IPS-18a (cell line): ENCODE measurements at regions not wholly inside any gene's neighbourhood (a gene's known extent, or its start where the extent isn't known, plus 50 kb on each side); places are given as distances from the start of the nearest gene placed in this dataset.

Source experiments
- H3K27ac ChIP-seq: one replicate; pipeline ENCODE4 v1.5.1; 2013; ENCODE audit warnings: low read length
- H3K27me3 ChIP-seq: one replicate; pipeline ENCODE4 v1.6.1; 2013; ENCODE audit warnings: mild to moderate bottlenecking, low read length; ENCODE audit not compliant: control insufficient read depth, insufficient read depth
- H3K36me3 ChIP-seq: one replicate; pipeline ENCODE4 v1.6.1; 2013; ENCODE audit warnings: low read depth, low read length; ENCODE audit not compliant: control insufficient read depth
- H3K4me1 ChIP-seq: one replicate; pipeline ENCODE4 v1.6.1; 2013; ENCODE audit warnings: low read depth, low read length; ENCODE audit not compliant: control insufficient read depth
- H3K4me3 ChIP-seq: one replicate; pipeline ENCODE4 v1.5.1; 2013; ENCODE audit warnings: low read length
- H3K9ac ChIP-seq: one replicate; pipeline ENCODE4 v1.6.1; 2013; ENCODE audit warnings: mild to moderate bottlenecking, low read length, moderate library complexity
- H3K9me3 ChIP-seq: one replicate; pipeline ENCODE4 v1.6.1; 2013; ENCODE audit warnings: low read depth, low read length; ENCODE audit not compliant: control insufficient read depth

- H3K9me3 ChIP-seq: no peaks in the 10 kb centered on the region
- H3K27ac ChIP-seq: no peak overlapping the region
Observed at GRCh38 chr2:118658596-118659198, 188.8 kb downstream of the EN1 start.

GRCh38 chr2:118657466-118657865, 190.0 kb downstream of the EN1 start:
- Histone ChIP-seq H3K4me3 (no peak overlapping the region), H3K9ac (no peak overlapping the region), H3K4me1 (no peaks in the 10 kb centered on the region), H3K9me3 (no peaks in the 10 kb centered on the region), H3K27ac (no peak overlapping the region), H3K36me3 (no peaks in the 10 kb centered on the region), H3K27me3 (no peaks in the 10 kb centered on the region)

More at GRCh38 chr2:118658596-118659198, 188.8 kb downstream of the EN1 start:
- no peaks in the 10 kb centered on the region for H3K36me3 ChIP-seq
- H3K27me3 ChIP-seq: no peaks in the 10 kb centered on the region
- no peak overlapping the region for H3K4me3 ChIP-seq
- H3K4me1 ChIP-seq: no peaks in the 10 kb centered on the region
- no peak overlapping the region for H3K9ac ChIP-seq

DNA sequence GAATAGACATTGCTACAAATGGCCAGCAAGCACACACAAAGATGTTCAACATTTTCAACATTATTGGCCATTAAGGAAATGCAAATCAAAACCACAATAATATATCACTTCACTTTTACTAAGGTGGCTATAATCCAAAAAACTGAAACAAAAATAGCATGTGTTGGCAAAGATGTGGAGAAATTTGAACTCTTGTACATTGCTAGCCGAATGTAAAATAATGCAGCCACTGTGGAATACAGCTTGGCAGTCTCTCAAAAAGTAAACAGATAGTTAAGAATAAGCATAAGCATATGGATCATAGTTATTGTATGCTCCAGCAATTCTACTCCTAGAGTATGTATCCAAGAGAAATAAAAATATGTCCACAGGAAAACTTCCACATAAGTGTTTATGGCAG, 192.5 kb downstream of the EN1 start:
- no peaks in the 10 kb centered on the region for H3K9me3 ChIP-seq
- H3K27ac ChIP-seq: no peak overlapping the region
- H3K4me3 ChIP-seq: no peak overlapping the region
- H3K36me3 ChIP-seq: no peaks in the 10 kb centered on the region
- no peaks in the 10 kb centered on the region for H3K27me3 ChIP-seq
- H3K4me1 ChIP-seq: no peaks in the 10 kb centered on the region
- H3K9ac ChIP-seq: no peak overlapping the region

DNA sequence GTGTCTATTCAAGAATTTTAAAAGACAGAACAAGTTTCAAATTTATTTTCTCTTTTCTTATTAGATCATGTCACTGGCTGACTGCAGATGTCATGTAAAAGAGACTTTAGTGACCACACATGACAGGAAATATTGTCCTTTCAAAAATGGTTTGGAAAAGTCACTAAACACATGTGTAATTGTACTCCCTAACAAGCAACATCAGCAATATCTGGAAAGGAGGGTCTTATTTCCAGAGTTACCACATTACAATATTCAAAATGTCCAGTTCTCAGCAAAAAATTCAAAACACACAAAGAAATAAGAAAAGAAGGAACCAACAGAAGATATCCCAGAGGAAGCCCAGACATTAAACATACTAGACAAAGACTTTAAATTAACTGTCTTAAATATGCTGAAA, 197.1 kb downstream of the EN1 start:
- Histone ChIP-seq H3K36me3 (no peaks in the 10 kb centered on the region), H3K27me3 (no peaks in the 10 kb centered on the region), H3K4me3 (no peak overlapping the region), H3K9ac (no peak overlapping the region), H3K9me3 (no peaks in the 10 kb centered on the region), H3K27ac (no peak overlapping the region), H3K4me1 (no peaks in the 10 kb centered on the region)

DNA sequence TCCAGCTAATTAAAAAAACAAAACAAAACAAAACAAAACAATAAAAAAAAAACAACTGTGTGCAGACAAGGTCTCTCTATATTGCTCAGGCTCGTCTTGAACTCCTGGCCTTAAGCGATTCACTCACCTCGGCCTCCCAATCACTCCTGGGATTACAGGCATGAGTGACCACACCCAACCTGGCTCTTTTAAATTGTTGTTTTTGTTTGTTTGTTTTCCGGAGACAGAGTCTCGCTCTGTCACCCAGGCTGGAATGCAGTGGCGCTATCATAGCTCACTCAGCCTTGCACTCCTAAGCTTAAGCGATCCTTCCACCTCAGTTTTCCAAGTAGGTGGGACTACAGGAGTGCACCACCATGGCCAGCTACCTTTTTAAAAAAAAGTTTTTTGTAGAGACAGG, 201.6 kb downstream of the EN1 start:
- Histone ChIP-seq H3K9ac (no peak overlapping the region), H3K27me3 (peaks cover 11% of the 10 kb centered on the region), H3K4me3 (no peak overlapping the region), H3K4me1 (peaks cover 19% of the 10 kb centered on the region), H3K9me3 (no peaks in the 10 kb centered on the region), H3K36me3 (no peaks in the 10 kb centered on the region), H3K27ac (no peak overlapping the region)

- no peak overlapping the region for H3K4me3 ChIP-seq
- H3K27ac ChIP-seq: no peak overlapping the region
- peaks cover 19% of the 10 kb centered on the region for H3K4me1 ChIP-seq
- H3K36me3 ChIP-seq: no peaks in the 10 kb centered on the region
- H3K27me3 ChIP-seq: peaks cover 11% of the 10 kb centered on the region
- no peaks in the 10 kb centered on the region for H3K9me3 ChIP-seq
- no peak overlapping the region for H3K9ac ChIP-seq
Observed at GRCh38 chr2:118644190-118644589, 203.3 kb downstream of the EN1 start.

- no peak overlapping the region for H3K27ac ChIP-seq
- no peak overlapping the region for H3K4me3 ChIP-seq
- peaks cover 19% of the 10 kb centered on the region for H3K4me1 ChIP-seq
- H3K9me3 ChIP-seq: no peaks in the 10 kb centered on the region
- H3K27me3 ChIP-seq: peaks cover 11% of the 10 kb centered on the region
- H3K9ac ChIP-seq: no peak overlapping the region
- no peaks in the 10 kb centered on the region for H3K36me3 ChIP-seq
Observed at GRCh38 chr2:118643294-118643693, 204.2 kb downstream of the EN1 start.

- Histone ChIP-seq H3K9ac (no peak overlapping the region), H3K36me3 (no peaks in the 10 kb centered on the region), H3K4me1 (peaks cover 19% of the 10 kb centered on the region), H3K27me3 (peaks cover 11% of the 10 kb centered on the region), H3K4me3 (no peak overlapping the region), H3K9me3 (no peaks in the 10 kb centered on the region), H3K27ac (no peak overlapping the region)
Observed at GRCh38 chr2:118642501-118642900, 204.9 kb downstream of the EN1 start.

DNA sequence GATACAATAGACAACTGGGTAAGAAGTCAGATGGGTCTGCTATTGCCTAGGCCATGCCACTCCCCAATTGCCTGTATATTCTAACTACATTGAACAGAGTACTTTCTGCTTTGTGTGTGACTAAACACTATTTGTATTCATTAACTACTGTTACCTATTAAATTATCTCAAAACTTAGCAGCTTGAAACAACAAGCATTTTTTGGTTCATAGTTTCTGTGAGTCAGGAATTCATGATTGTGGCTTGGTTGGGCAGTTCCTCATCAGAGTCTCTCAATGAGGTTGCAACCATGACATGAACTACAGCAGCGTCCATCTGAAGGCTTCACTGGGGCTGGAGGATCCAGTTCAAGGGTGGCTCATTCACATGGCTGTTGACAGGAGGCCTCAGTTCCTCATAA, 205.7 kb downstream of the EN1 start:
- Histone ChIP-seq H3K27me3 (peaks cover 11% of the 10 kb centered on the region), H3K36me3 (no peaks in the 10 kb centered on the region), H3K4me3 (no peak overlapping the region), H3K27ac (no peak overlapping the region), H3K9ac (no peak overlapping the region), H3K4me1 (peaks cover 19% of the 10 kb centered on the region), H3K9me3 (no peaks in the 10 kb centered on the region)

- Histone ChIP-seq H3K9ac (no peak overlapping the region), H3K9me3 (no peaks in the 10 kb centered on the region), H3K36me3 (no peaks in the 10 kb centered on the region), H3K27me3 (peaks cover 11% of the 10 kb centered on the region), H3K4me1 (peaks cover 23% of the 10 kb centered on the region), H3K27ac (no peak overlapping the region), H3K4me3 (no peak overlapping the region)
Observed at GRCh38 chr2:118639371-118639770, 208.1 kb downstream of the EN1 start.

DNA sequence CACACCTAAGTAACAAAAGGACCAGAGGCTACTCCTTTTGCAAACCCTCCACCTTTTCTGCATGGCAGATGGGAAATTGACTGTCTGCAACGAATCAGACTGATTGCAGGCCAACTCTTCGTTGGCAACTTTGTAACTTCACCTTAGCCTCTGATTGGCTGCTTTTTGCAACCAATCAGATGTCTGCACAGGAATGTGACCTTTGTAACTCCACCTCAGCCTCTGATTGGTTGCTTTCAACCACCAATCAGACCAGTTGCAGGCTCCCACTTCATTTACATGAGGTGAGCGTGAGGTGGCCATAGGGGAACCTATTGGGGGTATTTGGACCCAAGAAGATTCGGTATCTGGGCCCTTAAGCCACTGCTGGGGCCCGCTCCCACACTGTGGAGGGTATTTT, 209.0 kb downstream of the EN1 start:
- H3K27ac ChIP-seq: no peak overlapping the region
- H3K27me3 ChIP-seq: peaks cover 11% of the 10 kb centered on the region
- H3K36me3 ChIP-seq: no peaks in the 10 kb centered on the region
- no peaks in the 10 kb centered on the region for H3K9me3 ChIP-seq
- peaks cover 14% of the 10 kb centered on the region for H3K4me1 ChIP-seq
- no peak overlapping the region for H3K9ac ChIP-seq
- no peak overlapping the region for H3K4me3 ChIP-seq

DNA sequence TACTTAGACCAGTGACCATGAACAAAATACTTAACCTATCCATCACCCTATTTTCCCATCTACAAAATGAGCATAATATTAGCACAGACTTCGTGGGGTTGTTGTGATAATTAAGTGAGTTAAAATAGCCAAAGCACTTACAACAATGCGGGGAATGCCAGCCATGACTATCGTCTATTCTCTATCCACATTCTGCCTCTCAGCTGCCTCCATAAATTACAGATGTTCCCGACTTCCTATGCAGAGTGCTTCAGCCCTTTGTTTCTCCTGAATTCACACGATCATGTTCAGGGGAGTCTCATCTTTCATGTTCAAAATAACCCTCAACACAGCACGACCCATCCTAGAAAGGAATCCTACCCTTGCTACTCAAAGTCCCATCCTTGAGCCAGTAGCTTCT, 211.6 kb downstream of the EN1 start:
- Histone ChIP-seq H3K4me3 (no peak overlapping the region), H3K9me3 (no peaks in the 10 kb centered on the region), H3K36me3 (no peaks in the 10 kb centered on the region), H3K27ac (no peak overlapping the region), H3K9ac (no peak overlapping the region), H3K27me3 (no peaks in the 10 kb centered on the region), H3K4me1 (peaks cover 9% of the 10 kb centered on the region)
